ENCODE measurements at regions not wholly inside any gene's neighbourhood (a gene's known extent, or its start where the extent isn't known, plus 50 kb on each side); places are given as distances from the start of the nearest gene placed in this dataset.
"Not testable (repeated sequence)": the region's sequence is repeated elsewhere in the genome, so short reads cannot be mapped to it uniquely, and the experiment has no call there.

DNA sequence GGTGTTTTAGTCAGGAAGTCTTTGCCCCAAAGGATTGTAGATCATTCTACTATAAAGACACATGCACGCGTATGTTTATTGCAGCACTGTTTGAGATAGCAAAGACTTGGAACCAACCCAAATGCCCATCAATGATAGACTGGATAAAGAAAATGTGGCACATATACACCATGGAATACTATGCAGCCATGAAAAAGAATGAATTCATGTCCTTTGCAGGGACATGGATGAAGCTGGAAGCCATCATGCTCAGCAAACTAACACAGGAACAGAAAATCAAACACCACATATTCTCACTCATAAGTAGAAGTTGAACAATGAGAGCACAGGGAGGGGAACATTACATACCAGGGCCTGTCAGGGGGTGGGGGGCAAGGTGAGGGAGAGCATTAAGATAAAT, 340.8 kb upstream of the TENM3 start:
- in situ Hi-C loops (cut with HindIII; ENCODE audit: low pct_ligation_motif_present, low pct_unique_long_range_greater_than_20kb, low sequenced_read_pairs); DNase-seq: not testable (repeated sequence)

DNA sequence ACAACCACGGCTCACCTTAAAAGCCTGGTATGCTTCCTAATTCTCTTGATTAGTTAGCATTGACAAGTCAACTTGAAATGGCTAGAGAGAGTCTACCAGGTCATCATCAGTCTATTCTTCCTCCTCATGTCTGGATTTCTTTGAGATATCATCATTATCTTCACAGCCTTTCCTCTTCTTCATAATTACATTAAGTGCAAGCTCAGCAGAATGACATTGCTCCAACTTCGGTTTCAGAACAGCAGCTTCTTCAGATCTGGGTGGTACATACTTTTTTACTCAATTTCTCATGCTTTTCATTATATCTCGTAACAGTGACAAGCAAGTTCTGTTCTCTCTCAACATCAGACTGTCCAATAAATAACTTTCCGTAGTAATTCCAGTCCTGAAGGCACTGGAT, 337.5 kb upstream of the TENM3 start:
- no peak for DNase-seq
- in situ Hi-C loops (cut with HindIII; ENCODE audit: low pct_ligation_motif_present, low pct_unique_long_range_greater_than_20kb, low sequenced_read_pairs), result no loop called here

DNA sequence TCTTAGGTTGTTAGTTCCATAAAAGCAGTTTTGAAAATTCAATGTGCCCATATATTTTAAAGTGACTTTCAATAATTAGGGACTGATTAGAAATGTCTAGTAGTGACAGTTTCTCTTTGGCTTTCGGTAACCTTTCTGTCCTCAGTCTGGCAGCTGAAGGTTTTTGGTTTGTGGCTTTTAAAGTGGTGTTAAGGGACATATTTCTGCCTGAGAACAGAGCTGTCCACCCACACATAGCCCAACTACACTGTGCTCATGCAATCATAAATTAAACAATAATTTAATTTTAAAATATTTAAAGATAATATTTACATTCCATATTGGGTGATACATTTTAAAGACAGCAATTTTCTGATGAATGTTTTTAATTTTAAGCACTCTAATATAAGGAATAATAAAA, 335.0 kb upstream of the TENM3 start:
- no peak for DNase-seq
- in situ Hi-C loops (cut with HindIII; ENCODE audit: low pct_ligation_motif_present, low pct_unique_long_range_greater_than_20kb, low sequenced_read_pairs), result no loop called here

DNA sequence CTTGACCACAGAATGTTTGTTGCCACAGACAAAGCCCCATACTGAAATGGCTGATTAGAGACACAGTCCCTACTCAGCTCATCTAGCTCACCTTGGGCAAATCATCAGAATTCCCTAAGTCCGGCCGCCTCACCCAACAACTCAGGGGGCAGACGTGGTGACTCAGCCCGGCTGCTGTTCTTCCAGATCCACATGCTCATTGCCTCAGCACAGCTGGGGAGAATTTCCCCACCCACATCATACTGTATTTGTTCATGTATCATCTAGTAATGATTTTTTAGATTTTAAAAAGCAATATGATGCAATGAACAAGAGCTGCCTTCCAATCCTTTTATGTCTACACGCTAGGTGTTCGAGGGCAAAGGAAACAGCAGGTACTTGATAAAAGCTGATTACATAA, 333.8 kb upstream of the TENM3 start:
- DNase-seq, result no peak
- in situ Hi-C loops (cut with HindIII; ENCODE audit: low pct_ligation_motif_present, low pct_unique_long_range_greater_than_20kb, low sequenced_read_pairs), result no loop called here

DNA sequence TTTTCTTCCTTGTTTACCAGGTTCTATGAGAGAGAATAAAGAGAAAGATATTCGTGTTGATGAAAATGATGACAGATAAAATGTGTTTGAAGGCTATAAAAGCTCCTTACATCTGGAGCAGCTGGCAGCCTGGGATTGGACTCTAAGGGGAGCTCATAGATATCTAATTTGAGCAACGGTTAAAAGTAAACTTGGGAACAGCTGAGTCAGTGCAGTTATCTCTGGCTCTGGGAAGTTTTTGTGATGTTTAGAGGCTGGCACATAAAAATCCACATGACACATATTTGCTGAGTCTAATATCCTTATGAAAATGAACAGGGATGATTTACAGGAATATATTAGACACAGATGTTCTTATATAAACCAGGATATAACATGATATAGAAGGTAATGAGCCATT, 331.8 kb upstream of the TENM3 start:
- DNase-seq, result no peak
- in situ Hi-C loops (cut with HindIII; ENCODE audit: low pct_ligation_motif_present, low pct_unique_long_range_greater_than_20kb, low sequenced_read_pairs), result no loop called here

DNA sequence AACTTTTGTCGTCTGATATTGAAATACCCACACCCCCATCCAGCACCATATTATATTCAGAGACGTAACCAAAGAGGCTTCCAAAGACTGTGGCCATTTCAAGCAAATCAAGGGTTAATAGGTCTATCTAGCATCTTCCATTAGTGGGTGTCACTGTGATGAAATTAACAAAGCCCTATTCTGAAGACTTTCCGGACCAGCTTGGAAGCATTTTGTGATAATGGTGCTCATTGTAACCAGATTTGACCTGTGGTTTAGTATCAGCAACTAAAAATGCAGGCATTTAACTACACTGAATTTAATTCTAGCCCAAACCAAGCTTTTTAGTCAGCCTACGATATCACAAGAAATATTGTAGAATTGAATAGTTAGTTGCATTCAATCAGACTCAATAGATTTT, 309.7 kb upstream of the TENM3 start:
- in situ Hi-C loops (cut with HindIII; ENCODE audit: low pct_ligation_motif_present, low pct_unique_long_range_greater_than_20kb, low sequenced_read_pairs), result no loop called here
- DNase-seq, result no peak

DNA sequence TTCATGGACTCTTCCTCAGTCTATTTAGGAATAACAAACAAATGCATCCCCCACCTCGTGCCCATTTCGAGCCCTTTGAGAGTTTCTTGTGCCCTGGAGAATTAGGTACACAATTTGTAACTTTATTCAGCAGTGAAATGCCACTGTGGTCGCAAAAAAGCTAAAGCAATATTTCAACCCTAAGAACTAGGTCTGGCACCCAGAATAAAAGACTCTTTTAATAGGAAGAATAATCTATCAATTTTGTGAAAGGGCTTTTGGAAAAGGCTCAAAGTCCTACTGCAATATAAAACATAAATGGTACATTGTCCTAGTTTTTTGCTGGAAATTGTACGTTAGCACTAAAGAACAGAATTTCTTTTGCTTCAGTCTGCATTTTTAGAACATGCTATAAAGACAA, 304.6 kb upstream of the TENM3 start:
- in situ Hi-C loops (cut with HindIII; ENCODE audit: low pct_ligation_motif_present, low pct_unique_long_range_greater_than_20kb, low sequenced_read_pairs), result no loop called here
- no peak for DNase-seq

DNA sequence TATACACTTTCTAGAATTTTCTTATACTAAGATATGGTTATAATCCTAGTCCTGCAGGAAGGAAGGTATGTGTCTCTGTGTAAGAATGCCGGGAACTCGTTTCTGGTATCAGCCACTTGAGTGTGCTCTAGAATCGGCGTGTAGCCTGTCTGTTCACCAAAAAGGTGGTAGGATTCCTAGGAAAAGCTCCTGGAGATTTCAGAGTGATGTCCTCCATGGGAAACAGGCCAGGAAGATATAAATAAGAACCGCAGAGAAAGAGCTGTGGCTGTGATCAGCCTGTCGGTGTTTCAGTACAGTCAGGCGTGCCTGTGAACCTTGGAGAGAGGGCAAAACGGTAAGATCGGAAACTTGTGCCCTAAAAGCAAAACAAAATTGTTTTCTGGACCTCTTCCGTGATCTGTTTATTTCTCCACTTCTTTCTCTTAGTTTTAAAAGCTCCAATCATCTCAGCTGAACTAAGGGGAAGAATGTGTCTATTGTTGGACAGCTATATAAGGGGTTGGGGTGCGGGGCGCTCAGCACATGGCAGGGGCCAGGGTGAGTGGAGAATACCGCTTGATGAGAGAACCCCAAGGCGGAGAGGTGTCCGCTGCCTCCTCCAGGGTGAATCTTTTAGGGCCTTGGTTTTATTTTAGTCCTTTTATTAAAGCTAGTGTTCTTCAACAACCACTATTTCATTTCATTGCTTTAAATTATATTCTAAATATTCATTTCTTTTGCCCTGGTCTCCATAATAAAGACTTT, 303.8 kb upstream of the TENM3 start:
- no peak for DNase-seq
- in situ Hi-C loops (cut with HindIII; ENCODE audit: low pct_ligation_motif_present, low pct_unique_long_range_greater_than_20kb, low sequenced_read_pairs), result no loop called here

DNA sequence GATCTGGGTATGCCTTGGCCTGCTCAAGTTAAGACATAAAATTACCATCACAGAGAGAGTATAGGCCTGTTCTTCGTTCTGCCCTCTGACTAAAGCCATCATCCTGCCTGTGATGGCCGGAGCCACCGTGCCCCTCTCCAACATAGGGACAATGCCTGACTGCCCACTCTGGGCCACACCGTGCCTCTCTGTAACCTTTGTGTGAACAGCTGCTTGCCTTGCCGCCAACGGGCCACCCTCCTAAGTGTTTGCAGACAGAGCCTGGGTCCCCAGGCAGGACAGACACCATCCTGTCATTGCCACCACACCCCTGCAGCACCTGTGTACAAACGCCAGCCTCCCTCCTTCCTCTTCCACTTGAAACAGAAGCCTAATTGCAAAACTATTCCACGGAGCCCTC, 298.7 kb upstream of the TENM3 start:
- DNase-seq, result no peak
- in situ Hi-C loops (cut with HindIII; ENCODE audit: low pct_ligation_motif_present, low pct_unique_long_range_greater_than_20kb, low sequenced_read_pairs), result no loop called here

DNA sequence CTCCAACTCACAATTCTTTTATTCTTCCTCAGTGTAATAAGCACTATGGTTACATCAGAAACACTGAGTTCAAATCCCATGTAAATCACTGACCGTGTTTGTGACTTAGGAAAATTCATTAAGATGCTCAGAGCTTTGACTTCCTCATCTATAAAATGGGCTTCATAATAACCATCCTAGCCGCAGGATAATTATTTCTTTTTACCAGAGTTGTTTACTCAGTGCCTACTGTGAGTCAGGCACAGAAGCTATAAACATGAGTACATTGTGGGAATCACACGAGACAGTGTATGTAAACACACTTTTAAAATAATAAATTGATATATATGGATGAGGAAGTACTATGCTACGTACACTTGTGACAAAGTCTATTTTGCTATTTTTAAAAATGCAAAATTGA, 296.3 kb upstream of the TENM3 start:
- DNase-seq, result no peak
- in situ Hi-C loops (cut with HindIII; ENCODE audit: low pct_ligation_motif_present, low pct_unique_long_range_greater_than_20kb, low sequenced_read_pairs), result no loop called here

DNA sequence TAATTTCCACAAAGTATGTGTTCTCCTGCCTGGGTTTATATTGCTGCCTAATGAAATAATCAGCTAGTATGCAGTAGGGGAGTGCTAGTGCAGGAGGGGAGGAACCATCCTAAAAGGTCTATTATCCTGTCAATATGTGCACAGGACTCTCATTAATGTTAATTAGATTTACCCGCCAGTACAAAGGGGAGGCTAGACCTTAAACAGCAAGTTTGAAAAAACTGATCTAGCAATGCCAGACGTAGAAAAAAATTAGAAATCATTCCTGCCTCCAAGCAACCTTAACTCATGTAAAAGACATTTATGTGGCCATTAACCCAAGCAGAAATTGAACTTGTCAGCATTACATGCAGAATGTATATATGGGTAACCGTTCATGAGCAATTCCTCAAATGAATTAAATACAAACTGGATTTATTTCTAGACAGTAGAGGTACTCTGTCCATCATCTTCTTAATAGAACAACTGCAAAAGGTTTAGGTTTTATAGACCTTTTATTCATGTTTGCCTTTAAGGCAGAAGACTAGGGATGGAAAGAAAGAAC, 294.3 kb upstream of the TENM3 start:
- in situ Hi-C loops (cut with HindIII; ENCODE audit: low pct_ligation_motif_present, low pct_unique_long_range_greater_than_20kb, low sequenced_read_pairs), result no loop called here
- no peak for DNase-seq

DNA sequence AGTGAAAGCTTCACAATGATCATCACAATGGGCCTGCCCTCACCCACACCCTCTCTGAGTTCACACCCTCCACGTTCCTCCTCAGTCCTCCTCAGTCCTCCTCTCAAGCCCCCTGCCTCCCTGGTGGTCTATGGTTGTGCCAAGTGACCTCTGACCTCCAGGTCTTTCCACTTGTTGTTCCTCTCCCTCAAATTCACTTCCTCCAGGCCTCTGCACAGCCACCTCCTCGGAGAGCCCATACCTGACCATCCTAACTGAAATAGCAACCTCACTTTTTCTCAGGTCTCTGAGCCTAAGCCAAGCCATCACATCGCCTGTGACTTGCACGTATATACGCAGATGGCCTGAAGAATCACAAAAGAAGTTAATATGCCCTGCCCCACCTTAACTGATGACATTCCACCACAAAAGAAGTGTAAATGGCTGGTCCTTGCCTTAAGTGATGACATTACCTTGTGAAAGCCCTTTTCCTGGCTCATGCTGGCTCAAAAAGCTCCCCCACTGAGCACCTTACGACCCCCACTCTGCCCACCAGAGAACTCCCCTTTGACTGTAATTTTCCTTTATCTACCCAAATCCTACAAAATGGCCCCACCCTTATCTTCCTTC, 293.4 kb upstream of the TENM3 start:
- DNase-seq, result no peak

DNA sequence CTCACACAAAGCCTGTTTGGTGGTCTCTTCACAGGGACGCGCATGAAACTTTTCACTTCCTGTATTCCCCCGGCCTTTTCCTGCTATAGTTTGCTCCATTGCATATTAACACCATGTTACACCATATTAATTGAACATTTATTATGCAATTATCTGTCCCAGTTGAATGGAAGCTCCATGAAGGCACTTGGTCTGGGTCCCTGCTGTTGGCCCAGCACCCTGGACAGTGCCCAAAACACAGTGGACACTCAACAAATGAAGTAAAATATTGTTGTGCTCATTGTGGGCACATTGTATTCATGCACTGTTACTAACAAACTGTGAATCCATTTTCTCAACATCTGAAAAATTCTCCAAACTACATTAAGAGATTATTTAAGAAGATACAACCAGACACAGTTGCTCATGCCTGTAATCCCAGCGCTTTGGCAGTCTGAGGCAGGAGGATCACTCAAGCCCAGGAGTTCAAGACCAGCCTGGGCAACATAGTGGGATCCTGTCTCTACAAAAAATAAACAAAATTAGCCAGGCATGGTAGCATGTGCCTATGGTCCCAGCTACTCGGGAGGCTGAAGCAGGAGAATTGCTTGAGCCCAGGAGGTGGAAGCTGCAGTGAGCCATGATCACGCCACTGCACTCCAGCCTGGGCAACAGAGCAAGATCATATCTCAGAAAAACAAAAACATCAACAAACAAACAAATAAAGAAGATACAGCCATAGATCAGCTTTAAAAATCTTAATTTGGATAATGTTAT, 292.7 kb upstream of the TENM3 start:
- DNase-seq, result no peak
- in situ Hi-C loops (cut with HindIII; ENCODE audit: low pct_ligation_motif_present, low pct_unique_long_range_greater_than_20kb, low sequenced_read_pairs), result no loop called here

More for the DNA sequence above, 293.4 kb upstream of the TENM3 start:
- in situ Hi-C loops (cut with HindIII; ENCODE audit: low pct_ligation_motif_present, low pct_unique_long_range_greater_than_20kb, low sequenced_read_pairs), result no loop called here

DNA sequence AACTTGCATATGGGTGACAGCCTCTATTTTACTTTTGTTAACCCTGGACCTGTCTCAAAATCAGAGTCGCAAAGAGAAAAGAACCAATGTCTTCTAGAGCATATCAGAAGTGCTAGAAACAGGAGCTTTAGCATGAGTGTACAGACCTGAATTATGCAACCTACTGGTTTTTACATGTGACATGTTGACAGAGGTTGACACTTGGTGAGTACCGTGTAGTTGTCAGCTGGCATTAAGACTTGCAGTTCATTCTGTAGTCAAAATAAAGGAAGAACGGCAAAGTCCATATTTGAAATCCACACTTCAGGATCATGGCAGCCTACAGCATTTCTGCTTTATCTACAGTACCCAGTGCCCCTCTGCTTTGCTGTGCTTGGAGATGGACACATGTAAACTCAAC, 291.9 kb upstream of the TENM3 start:
- in situ Hi-C loops (cut with HindIII; ENCODE audit: low pct_ligation_motif_present, low pct_unique_long_range_greater_than_20kb, low sequenced_read_pairs), result no loop called here
- DNase-seq, result no peak

DNA sequence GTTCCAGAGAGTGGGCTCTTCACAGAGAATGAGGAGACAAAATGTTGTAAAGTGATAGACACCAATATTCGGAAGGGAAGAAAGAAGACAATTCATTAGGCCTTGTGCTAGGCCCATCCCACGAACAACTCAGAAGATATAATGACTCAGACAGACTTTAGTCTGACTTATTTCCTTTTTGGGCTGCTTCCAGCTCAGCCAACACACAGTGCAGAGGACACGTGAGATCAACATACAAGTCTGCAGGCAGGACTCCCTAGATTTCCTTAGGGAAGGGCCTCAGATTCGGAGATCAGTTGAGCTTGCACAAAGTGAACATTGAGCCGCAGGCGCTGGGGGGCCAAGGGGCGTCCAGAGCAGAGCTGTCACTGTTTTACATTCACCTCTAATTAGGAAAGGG, 290.7 kb upstream of the TENM3 start:
- DNase-seq, result peak; percentile 45
- in situ Hi-C loops (cut with HindIII; ENCODE audit: low pct_ligation_motif_present, low pct_unique_long_range_greater_than_20kb, low sequenced_read_pairs), result no loop called here

DNA sequence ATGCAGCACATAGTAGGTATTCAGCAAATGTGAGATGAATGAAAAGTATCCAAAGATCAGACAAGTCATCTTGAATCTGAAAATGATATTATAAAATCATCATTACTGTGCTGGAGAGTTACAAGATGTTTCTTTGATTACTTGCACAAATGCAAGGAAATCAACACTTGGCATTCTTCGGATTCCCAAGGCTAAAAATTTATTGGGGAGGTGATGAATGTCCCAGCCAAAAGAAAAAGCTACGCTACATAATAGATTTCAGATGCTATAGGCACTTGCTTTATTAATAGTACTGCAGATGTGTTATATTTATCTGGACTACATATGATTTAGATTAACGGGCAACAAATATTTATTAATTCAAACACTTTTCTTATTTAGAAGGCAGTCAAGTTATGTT, 286.7 kb upstream of the TENM3 start:
- no peak for DNase-seq
- in situ Hi-C loops (cut with HindIII; ENCODE audit: low pct_ligation_motif_present, low pct_unique_long_range_greater_than_20kb, low sequenced_read_pairs), result no loop called here

DNA sequence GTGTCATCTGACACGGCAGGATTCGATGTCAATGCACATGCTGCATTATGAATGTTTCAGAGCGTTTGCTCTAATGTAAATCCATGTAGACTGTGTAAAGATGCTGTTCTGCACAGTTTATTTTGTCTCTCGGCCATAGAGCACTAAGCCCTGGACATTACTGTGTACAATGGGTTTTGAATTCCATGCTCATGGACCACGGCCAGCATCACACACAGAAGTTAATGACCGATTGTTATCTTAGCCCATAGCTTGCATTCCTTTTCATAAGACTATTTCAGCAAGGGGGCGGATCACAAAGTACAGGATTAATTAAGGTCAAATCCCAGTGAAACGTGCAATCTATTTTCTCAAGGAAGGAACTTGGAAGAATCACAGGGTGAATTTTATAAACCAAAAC, 286.1 kb upstream of the TENM3 start:
- DNase-seq, result no peak

DNA sequence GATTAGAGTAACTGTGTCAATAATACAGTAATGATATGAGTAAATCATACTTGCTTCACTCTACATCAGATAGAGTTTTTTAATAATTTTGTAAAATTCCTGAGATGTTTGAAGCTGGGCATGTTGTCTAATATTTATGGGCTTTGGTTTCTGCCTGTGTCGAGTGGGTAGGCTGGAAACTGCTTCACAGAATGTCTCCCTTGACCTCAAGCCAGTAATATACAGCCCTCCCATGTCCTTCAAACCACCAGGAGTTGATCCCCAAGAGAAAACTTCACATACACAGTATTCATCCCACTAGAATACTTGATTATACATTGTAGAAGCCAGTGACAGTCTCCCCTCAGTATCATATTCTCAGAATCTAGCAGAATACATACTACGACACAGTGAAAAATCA, 284.8 kb upstream of the TENM3 start:
- in situ Hi-C loops (cut with HindIII; ENCODE audit: low pct_ligation_motif_present, low pct_unique_long_range_greater_than_20kb, low sequenced_read_pairs), result no loop called here
- DNase-seq, result no peak

More for the DNA sequence above, 286.1 kb upstream of the TENM3 start:
- in situ Hi-C loops (cut with HindIII; ENCODE audit: low pct_ligation_motif_present, low pct_unique_long_range_greater_than_20kb, low sequenced_read_pairs), result no loop called here

DNA sequence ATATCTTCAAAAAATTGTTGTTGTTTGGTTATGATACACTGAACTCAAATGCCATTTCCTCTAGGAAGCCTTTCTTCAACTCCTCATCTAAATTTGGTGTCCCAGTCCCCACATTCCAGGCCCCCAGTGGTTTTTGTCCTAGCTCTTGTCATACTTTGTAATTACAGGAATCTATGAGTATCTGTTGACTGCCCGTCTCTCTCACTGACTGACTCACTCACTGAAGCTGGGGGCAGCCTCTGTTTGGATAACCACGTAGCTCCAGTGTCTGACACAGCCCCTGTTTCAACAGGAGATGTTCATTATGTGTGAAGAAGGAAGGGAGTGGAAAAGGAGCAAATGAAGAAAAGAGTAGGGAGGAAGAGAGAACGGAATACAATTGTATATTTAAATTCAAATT, 284.1 kb upstream of the TENM3 start:
- peak; percentile 43 for DNase-seq
- in situ Hi-C loops (cut with HindIII; ENCODE audit: low pct_ligation_motif_present, low pct_unique_long_range_greater_than_20kb, low sequenced_read_pairs), result no loop called here

DNA sequence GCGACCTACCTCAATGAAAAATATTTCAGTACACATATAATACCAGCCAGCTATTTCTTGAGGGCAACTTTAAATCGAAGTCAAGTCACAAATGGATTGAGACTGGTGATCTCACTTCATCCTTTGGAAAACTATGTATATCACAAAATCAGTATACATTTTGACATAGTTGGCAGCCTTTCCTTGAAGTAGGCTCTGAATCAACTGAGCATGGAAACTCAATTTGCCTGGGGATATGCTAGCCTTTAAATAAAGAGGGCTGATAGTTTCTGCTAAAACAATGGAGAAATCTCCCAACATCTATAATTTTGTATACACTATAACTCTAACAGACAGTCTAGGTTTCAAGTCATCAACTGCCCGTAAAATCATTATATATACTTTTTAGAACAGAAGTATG, 282.8 kb upstream of the TENM3 start:
- DNase-seq, result no peak
- in situ Hi-C loops (cut with HindIII; ENCODE audit: low pct_ligation_motif_present, low pct_unique_long_range_greater_than_20kb, low sequenced_read_pairs), result no loop called here
